HL-60 (cell line): ENCODE measurements at regions not wholly inside any gene's neighbourhood (a gene's known extent, or its start where the extent isn't known, plus 50 kb on each side); places are given as distances from the start of the nearest gene placed in this dataset.

Experiments used
- DNase-seq, 2 experiments: peaks; one replicate each; pipeline ENCODE4 v3.0.0-alpha.2; 2010 to 2020; ENCODE audit warnings: low read depth in 1 of 2, low spot score in 1 of 2
- H3K27ac ChIP-seq: fragments of 250-450 bp; sonication (Bioruptor Pico); replicated peaks from 2 replicates; pipeline ENCODE4 v1.5.1; 2020; ENCODE audit warnings: mild to moderate bottlenecking, moderate library complexity
- H3K27me3 ChIP-seq: fragments of 250-450 bp; sonication (Bioruptor Pico); 2 replicates; pipeline ENCODE4 v1.5.1; 2021; ENCODE audit warnings: mild to moderate bottlenecking, moderate library complexity; ENCODE audit not compliant: insufficient read depth, poor library complexity, severe bottlenecking
- H3K4me3 ChIP-seq: replicated peaks from 2 replicates; pipeline ENCODE4 v1.5.1; 2011; ENCODE audit warnings: mild to moderate bottlenecking, control low read depth, low read length; ENCODE audit not compliant: insufficient read depth
- GABPA ChIP-seq: IDR thresholded peaks from 2 replicates; pipeline ENCODE4 v1.6.1; 2012; ENCODE audit warnings: low read depth
- POLR2AphosphoS5 ChIP-seq: IDR thresholded peaks from 2 replicates; pipeline ENCODE4 v1.6.1; 2012; ENCODE audit warnings: low read depth
- REST ChIP-seq: IDR thresholded peaks from 2 replicates; pipeline ENCODE4 v1.6.1; 2012; ENCODE audit warnings: low read depth; ENCODE audit not compliant: insufficient replicate concordance
- SPI1 ChIP-seq: IDR thresholded peaks from 2 replicates; pipeline ENCODE4 v1.6.1; 2012; ENCODE audit warnings: low read depth, mild to moderate bottlenecking, borderline replicate concordance
- TF ChIP-seq, protein P1 (sequence below): IDR thresholded peaks from one replicate; pipeline ENCODE4 v1.5.1; 2011; ENCODE audit warnings: low read length, control low read depth, inconsistent platforms; ENCODE audit not compliant: insufficient read depth

DNA sequence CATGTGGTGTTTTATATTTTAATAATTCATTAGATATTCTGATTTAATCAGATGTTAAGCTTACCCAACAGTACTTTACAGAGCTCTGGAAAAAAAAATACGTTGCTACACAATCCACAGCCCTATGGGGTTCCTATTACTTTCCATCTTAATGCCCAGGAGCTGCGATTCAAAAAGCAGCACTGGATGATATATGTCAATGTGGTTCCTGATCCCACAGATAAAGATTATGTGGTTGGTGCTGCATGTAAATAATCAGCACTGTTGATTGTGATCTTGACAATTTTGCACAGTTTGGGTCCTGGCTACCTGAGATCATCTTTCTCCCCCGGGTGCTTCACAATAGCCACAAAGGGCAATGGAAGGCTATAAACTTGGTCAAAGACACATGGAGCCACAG lies 72.7 kb upstream of the DCLK2 start:
- no peak overlapping the region for H3K27ac ChIP-seq
- DNase-seq = no peak
- peaks cover 7% of the 10 kb centered on the region for H3K27me3 ChIP-seq
- no peak overlapping the region for H3K4me3 ChIP-seq
- no peak for TF ChIP-seq SPI1
- no peak for TF ChIP-seq GABPA
- TF ChIP-seq POLR2AphosphoS5 = no peak
- TF ChIP-seq, protein P1, sequence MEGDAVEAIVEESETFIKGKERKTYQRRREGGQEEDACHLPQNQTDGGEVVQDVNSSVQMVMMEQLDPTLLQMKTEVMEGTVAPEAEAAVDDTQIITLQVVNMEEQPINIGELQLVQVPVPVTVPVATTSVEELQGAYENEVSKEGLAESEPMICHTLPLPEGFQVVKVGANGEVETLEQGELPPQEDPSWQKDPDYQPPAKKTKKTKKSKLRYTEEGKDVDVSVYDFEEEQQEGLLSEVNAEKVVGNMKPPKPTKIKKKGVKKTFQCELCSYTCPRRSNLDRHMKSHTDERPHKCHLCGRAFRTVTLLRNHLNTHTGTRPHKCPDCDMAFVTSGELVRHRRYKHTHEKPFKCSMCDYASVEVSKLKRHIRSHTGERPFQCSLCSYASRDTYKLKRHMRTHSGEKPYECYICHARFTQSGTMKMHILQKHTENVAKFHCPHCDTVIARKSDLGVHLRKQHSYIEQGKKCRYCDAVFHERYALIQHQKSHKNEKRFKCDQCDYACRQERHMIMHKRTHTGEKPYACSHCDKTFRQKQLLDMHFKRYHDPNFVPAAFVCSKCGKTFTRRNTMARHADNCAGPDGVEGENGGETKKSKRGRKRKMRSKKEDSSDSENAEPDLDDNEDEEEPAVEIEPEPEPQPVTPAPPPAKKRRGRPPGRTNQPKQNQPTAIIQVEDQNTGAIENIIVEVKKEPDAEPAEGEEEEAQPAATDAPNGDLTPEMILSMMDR = no peak
- no peak for TF ChIP-seq REST

DNA sequence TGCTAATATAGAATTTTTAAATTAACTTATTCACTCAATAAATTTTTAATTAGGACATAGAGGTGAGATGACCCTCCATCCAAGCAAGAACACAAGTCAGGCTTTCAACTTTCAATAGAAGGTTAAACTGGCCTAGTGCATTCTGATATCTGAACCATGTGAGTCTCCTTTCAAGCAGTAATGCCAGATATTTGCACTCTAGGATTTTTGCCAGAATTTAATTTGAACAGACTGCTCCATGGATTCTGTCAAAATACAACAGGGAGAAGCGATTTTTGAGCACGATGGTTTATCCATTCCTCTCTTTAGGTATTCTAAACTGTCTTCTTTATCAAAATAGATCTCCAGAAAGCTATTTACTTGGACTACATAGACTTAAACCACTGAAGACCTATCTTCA lies 72.0 kb upstream of the DCLK2 start:
- DNase-seq = no peak
- H3K27ac ChIP-seq = no peak overlapping the region
- H3K4me3 ChIP-seq = no peak overlapping the region
- H3K27me3 ChIP-seq = peaks cover 7% of the 10 kb centered on the region
- TF ChIP-seq POLR2AphosphoS5 (no peak), GABPA (no peak)

- Histone ChIP-seq H3K27ac (no peak overlapping the region), H3K4me3 (no peak overlapping the region), H3K27me3 (peaks cover 7% of the 10 kb centered on the region)
- no peak for DNase-seq
- TF ChIP-seq POLR2AphosphoS5 (no peak), SPI1 (no peak), REST (no peak), GABPA (no peak)
- TF ChIP-seq, protein P1 = no peak
These were observed 70.7 kb upstream of the DCLK2 start for GRCh38 chr4:150007512-150007911.

DNA sequence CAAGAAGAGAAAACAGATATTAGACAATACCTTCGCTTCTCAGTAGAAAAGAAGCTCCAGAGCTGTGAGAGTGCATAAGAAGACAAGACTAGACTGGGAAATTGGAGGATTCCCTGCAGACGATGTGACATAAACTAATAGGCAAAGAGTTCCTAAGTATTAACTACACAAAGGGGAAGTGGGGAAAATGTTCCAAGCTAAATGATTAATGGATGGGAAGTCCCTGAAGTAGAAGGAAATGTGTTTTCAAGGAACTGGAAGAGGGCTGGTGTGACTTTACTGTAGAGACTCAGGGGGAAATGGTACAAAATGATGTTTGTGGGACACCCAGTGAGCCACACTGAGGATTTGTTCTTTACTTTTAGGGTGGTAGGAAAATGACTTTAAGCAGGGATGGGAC lies 69.7 kb upstream of the DCLK2 start:
- Histone ChIP-seq H3K27ac (no peak overlapping the region), H3K4me3 (no peak overlapping the region), H3K27me3 (peaks cover 3% of the 10 kb centered on the region)
- DNase-seq = no peak
- TF ChIP-seq GABPA (no peak), POLR2AphosphoS5 (no peak), REST (no peak), SPI1 (no peak)
- TF ChIP-seq, protein P1 = no peak
